GM12872 (cell line): ENCODE measurements at regions not wholly inside any gene's neighbourhood (a gene's known extent, or its start where the extent isn't known, plus 50 kb on each side); places are given as distances from the start of the nearest gene placed in this dataset.

Experiments used
- CTCF ChIP-seq: IDR thresholded peaks from 3 replicates; pipeline ENCODE4 v1.5.1; 2011; ENCODE audit warnings: low read depth, mild to moderate bottlenecking, low read length, moderate library complexity; ENCODE audit not compliant: insufficient read depth

GRCh38 chr13:103547914-103548313 is 481.7 kb upstream of the SLC10A2 start:
- TF ChIP-seq CTCF: no peak

GRCh38 chr13:103546271-103546670 is 480.1 kb upstream of the SLC10A2 start:
- no peak for TF ChIP-seq CTCF

- TF ChIP-seq CTCF: no peak
Measured at GRCh38 chr13:103542648-103543047, 476.4 kb upstream of the SLC10A2 start.

- TF ChIP-seq CTCF: no peak
Measured at GRCh38 chr13:103540382-103540765, 474.2 kb upstream of the SLC10A2 start.

- no peak for TF ChIP-seq CTCF
Measured at GRCh38 chr13:103539721-103540381, 473.6 kb upstream of the SLC10A2 start.

GRCh38 chr13:103539265-103539664 is 473.0 kb upstream of the SLC10A2 start:
- no peak for TF ChIP-seq CTCF

GRCh38 chr13:103537616-103538015 is 471.4 kb upstream of the SLC10A2 start:
- no peak for TF ChIP-seq CTCF
